Loucy (cell line): ENCODE measurements at regions not wholly inside any gene's neighbourhood (a gene's known extent, or its start where the extent isn't known, plus 50 kb on each side); places are given as distances from the start of the nearest gene placed in this dataset.

ENCODE experiments used
- H2AFZ ChIP-seq: fragments of 200-600 bp; sonication (generic); 2 replicates; pipeline ENCODE4 v1.6.0; 2016; ENCODE audit warnings: antibody characterized with exemption, mild to moderate bottlenecking, low read length, moderate library complexity
- H3F3A ChIP-seq: fragments of 200-600 bp; 2 replicates; pipeline ENCODE4 v1.6.0; 2016; ENCODE audit warnings: antibody characterized with exemption, low read depth, mild to moderate bottlenecking
- H3K27me3 ChIP-seq: fragments of 200-600 bp; sonication (generic); 2 replicates; pipeline ENCODE4 v1.6.1; 2014; ENCODE audit warnings: low read length, mild to moderate bottlenecking; ENCODE audit not compliant: insufficient read depth, poor library complexity, severe bottlenecking
- H3K36me3 ChIP-seq: fragments of 200-600 bp; sonication (generic); 2 replicates; pipeline ENCODE4 v1.6.1; 2016; ENCODE audit warnings: low read length; ENCODE audit not compliant: insufficient read depth
- H3K4me1 ChIP-seq: fragments of 200-600 bp; sonication (generic); 2 replicates; pipeline ENCODE4 v1.5.1; 2014; ENCODE audit warnings: low read length, mild to moderate bottlenecking; ENCODE audit not compliant: insufficient read depth, poor library complexity, severe bottlenecking
- H3K4me2 ChIP-seq: fragments of 200-600 bp; sonication (generic); 2 replicates; pipeline ENCODE4 v1.6.0; 2014; ENCODE audit warnings: antibody characterized with exemption, low read length, low read depth, mild to moderate bottlenecking; ENCODE audit not compliant: poor library complexity, severe bottlenecking
- H3K4me3 ChIP-seq: fragments of 200-600 bp; sonication (generic); 2 replicates; pipeline ENCODE4 v1.5.1; 2014; ENCODE audit warnings: low read length, mild to moderate bottlenecking, mixed read lengths; ENCODE audit not compliant: poor library complexity, severe bottlenecking
- H3K79me2 ChIP-seq: fragments of 200-600 bp; sonication (generic); 2 replicates; pipeline ENCODE4 v1.6.1; 2014; ENCODE audit warnings: low read length; ENCODE audit not compliant: insufficient read depth
- H3K9ac ChIP-seq: fragments of 200-600 bp; sonication (generic); 2 replicates; pipeline ENCODE4 v1.6.0; 2014; ENCODE audit warnings: mild to moderate bottlenecking, low read depth, low read length, moderate library complexity; ENCODE audit not compliant: poor library complexity, severe bottlenecking
- H3K9me2 ChIP-seq: fragments of 200-600 bp; sonication (generic); replicated peaks from 2 replicates; pipeline ENCODE4 v1.6.1; 2016; ENCODE audit warnings: low read depth, low read length, mixed read lengths
- H3K9me3 ChIP-seq: fragments of 200-600 bp; sonication (generic); 2 replicates; pipeline ENCODE4 v1.6.1; 2014; ENCODE audit warnings: mild to moderate bottlenecking, antibody characterized with exemption, low read length, low read depth; ENCODE audit not compliant: insufficient read depth
- H4K20me1 ChIP-seq: fragments of 200-600 bp; sonication (generic); 2 replicates; pipeline ENCODE4 v1.6.0; 2014; ENCODE audit warnings: antibody characterized with exemption, low read length, mild to moderate bottlenecking; ENCODE audit not compliant: insufficient read depth, poor library complexity, severe bottlenecking
- CTCF ChIP-seq: fragments of 200-600 bp; sonication (generic); conservative IDR thresholded peaks from 2 replicates; pipeline ENCODE4 v1.5.1; 2014; ENCODE audit warnings: mild to moderate bottlenecking, antibody characterized with exemption, low read length
- EZH2phosphoT487 ChIP-seq: fragments of 200-600 bp; IDR thresholded peaks from 2 replicates; pipeline ENCODE4 v1.6.1; 2018; ENCODE audit warnings: antibody characterized with exemption, mild to moderate bottlenecking, moderate library complexity, borderline replicate concordance

GRCh38 chr5:126220725-126221124 is 202.5 kb upstream of the GRAMD2B start:
- H3K36me3 ChIP-seq: no peaks in the 10 kb centered on the region
- no peaks in the 10 kb centered on the region for H4K20me1 ChIP-seq
- H3K9me2 ChIP-seq: no peaks in the 10 kb centered on the region
- no peak overlapping the region for H3K9ac ChIP-seq
- no peak overlapping the region for H3K4me3 ChIP-seq
- no peak overlapping the region for H3K4me2 ChIP-seq
- no peaks in the 10 kb centered on the region for H3K4me1 ChIP-seq
- TF ChIP-seq CTCF: no peak
- no peak overlapping the region for H2AFZ ChIP-seq
- no peaks in the 10 kb centered on the region for H3K9me3 ChIP-seq
- no peaks in the 10 kb centered on the region for H3K27me3 ChIP-seq
- H3F3A ChIP-seq: no peaks in the 10 kb centered on the region
- H3K79me2 ChIP-seq: no peaks in the 10 kb centered on the region

- Histone ChIP-seq H3K9me2 (no peaks in the 10 kb centered on the region), H3F3A (no peaks in the 10 kb centered on the region), H3K79me2 (no peaks in the 10 kb centered on the region), H3K4me2 (no peak overlapping the region), H4K20me1 (no peaks in the 10 kb centered on the region), H3K27me3 (no peaks in the 10 kb centered on the region), H3K9me3 (no peaks in the 10 kb centered on the region), H3K4me3 (no peak overlapping the region), H2AFZ (no peak overlapping the region), H3K9ac (no peak overlapping the region), H3K36me3 (no peaks in the 10 kb centered on the region), H3K4me1 (no peaks in the 10 kb centered on the region)
- TF ChIP-seq EZH2phosphoT487 (no peak), CTCF (no peak)
Measured at GRCh38 chr5:126228934-126229333, 194.3 kb upstream of the GRAMD2B start.

- Histone ChIP-seq H3F3A (no peaks in the 10 kb centered on the region), H2AFZ (no peak overlapping the region), H3K9me2 (no peaks in the 10 kb centered on the region), H3K36me3 (no peaks in the 10 kb centered on the region), H3K4me3 (no peak overlapping the region), H4K20me1 (no peaks in the 10 kb centered on the region), H3K4me2 (no peak overlapping the region), H3K27me3 (no peaks in the 10 kb centered on the region), H3K9me3 (no peaks in the 10 kb centered on the region), H3K79me2 (no peaks in the 10 kb centered on the region), H3K4me1 (no peaks in the 10 kb centered on the region), H3K9ac (no peak overlapping the region)
- no peak for TF ChIP-seq EZH2phosphoT487
- no peak for TF ChIP-seq CTCF
Measured at GRCh38 chr5:126233256-126233655, 190.0 kb upstream of the GRAMD2B start.
